ENCODE measurements at regions not wholly inside any gene's neighbourhood (a gene's known extent, or its start where the extent isn't known, plus 50 kb on each side); places are given as distances from the start of the nearest gene placed in this dataset.

GRCh38 chr3:32049916-32050315 lies 56.5 kb upstream of the GPD1L start:
- no peak for TF ChIP-seq CTCF (IDR thresholded peaks at IDR 0.05)
- no peak for TF ChIP-seq POLR2A (IDR thresholded peaks at IDR 0.05)
- no peak for TF ChIP-seq EP300 (IDR thresholded peaks at IDR 0.05)
- TF ChIP-seq POLR2AphosphoS5 (IDR thresholded peaks at IDR 0.05) = no peak
